Adrenal gland (tissue), 9 donors: ENCODE measurements at regions not wholly inside any gene's neighbourhood (a gene's known extent, or its start where the extent isn't known, plus 50 kb on each side); places are given as distances from the start of the nearest gene placed in this dataset.

Source experiments
- DNase-seq, 7 donors: peaks; one replicate each; pipeline ENCODE4 v3.0.0-alpha.2; 2019 to 2020
- H3K27ac ChIP-seq, 5 donors: fragments of 200-600 bp; sonication (generic) in 4 of 5; 1 replicate in 3 of 5; 2 replicates in 2 of 5; pipeline versions ENCODE4 v1.5.1 to v1.8.0; 2016 to 2020; ENCODE audit warnings: mild to moderate bottlenecking in 1 of 5
- H3K27me3 ChIP-seq: fragments of 200-600 bp; 2 replicates; pipeline ENCODE4 v1.8.0; 2021
- H3K36me3 ChIP-seq, 2 donors: fragments of 200-600 bp; replicated peaks in 1 of 2; 1 replicate in 1 of 2; 2 replicates in 1 of 2; pipeline versions ENCODE4 v1.5.1 to v1.8.0; 2018 to 2022
- H3K4me1 ChIP-seq, 2 donors: fragments of 200-600 bp; replicated peaks in 1 of 2; 1 replicate in 1 of 2; 2 replicates in 1 of 2; pipeline versions ENCODE4 v1.5.1 to v1.8.0; 2018 to 2021
- H3K4me3 ChIP-seq, 4 donors: fragments of 200-600 bp; sonication (generic) in 3 of 4; one replicate each; pipeline ENCODE4 v1.5.1; 2016 to 2018
- H3K9me3 ChIP-seq, 3 donors: fragments of 200-600 bp; sonication (generic) in 1 of 3; replicated peaks in 1 of 3; 1 replicate in 2 of 3; 2 replicates in 1 of 3; pipeline versions ENCODE4 v1.5.1 to v1.8.0; 2016 to 2021
- CTCF ChIP-seq, 6 experiments: fragments of 450-650 bp in 4 of 6; fragments of 200-600 bp in 2 of 6; sonication (generic) in 1 of 6; IDR thresholded peaks; 1 replicate in 5 of 6; 2 replicates in 1 of 6; pipeline versions ENCODE4 v1.5.1 to v1.8.0; 2016 to 2021; ENCODE audit warnings: antibody characterized with exemption in 6 of 6, mild to moderate bottlenecking in 2 of 6, moderate library complexity in 1 of 6
- POLR2A ChIP-seq, 2 donors: fragments of 450-650 bp; IDR thresholded peaks; one replicate each; pipeline ENCODE4 v1.6.1; 2017; ENCODE audit warnings: antibody characterized with exemption in 2 of 2, mild to moderate bottlenecking in 2 of 2, moderate library complexity in 1 of 2
- WGBS, 4 donors: extraction: QIAGEN DNeasy Blood & Tissue Kit in 2 of 4; methylation state at CpG; one replicate each; pipeline versions ENCODE4 v1.1.5 to v1.1.7; 2013 to 2017; 5-methylcytosine and 5-hydroxymethylcytosine counted together
- intact Hi-C, 2 donors: fragments of 100-400 bp; cut with DNase I; formaldehyde crosslinking; loops; one replicate each; pipeline versions ENCODE4 v1.14.1 to v1.15.0; 2022 to 2023
- donor health status: healthy with polysubstance abuse.
- donor health status: Bipolar disorder and iron deficiency.
- donor health status: DM: yes; HTN: yes; CAD: no.
- donor health status: DM: no; HTN: no; CAD: no.
- donor health status: DM: no; HTN: no; CAD: no.

- peak overlapping the region in 1 of 4 donors; percentile 27 for H3K4me3 ChIP-seq
- TF ChIP-seq CTCF (IDR thresholded peaks at IDR 0.05) (no peak), POLR2A (IDR thresholded peaks at IDR 0.05) (no peak)
- DNase-seq: no peak
- H3K4me1 ChIP-seq: peaks cover 5 to 9% of the 10 kb centered on the region in 2 donors
- H3K27me3 ChIP-seq: no peaks in the 10 kb centered on the region
- peak overlapping the region in 2 of 5 donors; percentile 36 to 54 for H3K27ac ChIP-seq
- no peaks in the 10 kb centered on the region for H3K36me3 ChIP-seq
- intact Hi-C loops: no loop called here
- WGBS, 4 donors: 40 to 45% (median 42%) methylated on average over 5 of the region's 5 CpGs
- H3K9me3 ChIP-seq: no peaks in the 10 kb centered on the region
Measured at GRCh38 chr7:51647486-51647885, 330.9 kb upstream of the COBL start.

GRCh38 chr7:51645702-51646298 lies 329.2 kb upstream of the COBL start:
- intact Hi-C loops: no loop called here

DNA sequence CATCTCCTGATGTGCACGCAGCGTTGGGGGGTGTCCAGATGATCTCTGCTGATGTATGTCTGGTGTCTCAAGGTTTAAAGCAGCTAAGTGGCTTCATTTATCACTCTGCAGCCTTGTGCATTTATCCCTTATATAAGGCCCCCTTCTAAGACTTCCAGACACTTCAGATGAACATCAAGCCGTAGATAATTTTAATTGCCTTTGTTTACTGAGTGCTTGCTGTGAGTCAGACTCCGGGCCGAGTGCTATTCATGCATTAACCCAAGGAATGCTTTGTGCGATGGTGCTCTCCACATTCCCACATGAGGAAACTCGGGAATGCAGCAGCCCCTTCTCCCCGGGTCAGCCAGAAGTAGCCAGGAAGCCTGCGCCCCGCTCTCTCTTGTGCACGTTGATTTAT lies 328.6 kb upstream of the COBL start:
- Histone ChIP-seq H3K27me3 (no peaks in the 10 kb centered on the region), H3K36me3 (no peaks in the 10 kb centered on the region), H3K9me3 (no peaks in the 10 kb centered on the region), H3K27ac (no peak overlapping the region), H3K4me1 (peaks cover 11 to 20% of the 10 kb centered on the region in 2 donors), H3K4me3 (no peak overlapping the region)
- intact Hi-C loops: no loop called here
- no peak for DNase-seq
- 70 to 86% (median 77%) methylated on average over 5 to 11 of the region's 11 CpGs for WGBS, 4 donors
- TF ChIP-seq POLR2A (IDR thresholded peaks at IDR 0.05): no peak
- TF ChIP-seq CTCF (IDR thresholded peaks at IDR 0.05): no peak

More at GRCh38 chr7:51645702-51646298, 329.2 kb upstream of the COBL start:
- Histone ChIP-seq H3K4me1 (peaks cover 6 to 15% of the 10 kb centered on the region in 2 donors), H3K27ac (no peak overlapping the region), H3K27me3 (no peaks in the 10 kb centered on the region), H3K36me3 (no peaks in the 10 kb centered on the region), H3K9me3 (no peaks in the 10 kb centered on the region), H3K4me3 (no peak overlapping the region)
- TF ChIP-seq CTCF (IDR thresholded peaks at IDR 0.05): no peak
- TF ChIP-seq POLR2A (IDR thresholded peaks at IDR 0.05): no peak
- WGBS, 4 donors: 93 to 98% (median 95%) methylated on average over 14 to 16 of the region's 16 CpGs
- DNase-seq: no peak

DNA sequence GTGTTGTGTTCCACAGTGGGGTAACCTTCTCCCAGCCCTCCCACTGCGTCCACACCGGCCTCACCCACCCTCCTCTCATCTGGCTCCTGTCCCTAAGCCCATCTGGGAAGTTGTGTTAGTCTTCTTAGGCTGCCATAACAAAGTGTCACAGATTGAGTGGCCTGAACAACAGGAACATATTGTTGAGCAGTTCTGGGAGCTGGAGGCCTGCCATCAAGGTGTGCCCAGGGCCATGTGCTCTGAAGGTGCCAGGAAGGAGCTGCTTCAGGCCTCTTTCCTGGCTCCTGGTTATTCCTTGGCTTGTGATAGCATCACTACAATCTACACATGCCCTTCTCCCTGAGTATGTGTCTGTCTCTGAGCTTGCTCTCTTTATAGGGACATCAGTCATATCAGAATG lies 327.6 kb upstream of the COBL start:
- no peaks in the 10 kb centered on the region for H3K36me3 ChIP-seq
- H3K4me1 ChIP-seq: peaks cover 21 to 25% of the 10 kb centered on the region in 2 donors
- no peaks in the 10 kb centered on the region for H3K27me3 ChIP-seq
- H3K9me3 ChIP-seq: no peaks in the 10 kb centered on the region
- TF ChIP-seq POLR2A (IDR thresholded peaks at IDR 0.05) (no peak), CTCF (IDR thresholded peaks at IDR 0.05) (no peak)
- WGBS, 4 donors: 93 to 100% (median 97%) methylated on average over 2 of the region's 2 CpGs
- no peak overlapping the region for H3K4me3 ChIP-seq
- H3K27ac ChIP-seq: no peak overlapping the region
- DNase-seq: no peak
- intact Hi-C loops: no loop called here
